HG03439 (cell line): ENCODE measurements at regions not wholly inside any gene's neighbourhood (a gene's known extent, or its start where the extent isn't known, plus 50 kb on each side); places are given as distances from the start of the nearest gene placed in this dataset.
"Not testable (repeated sequence)": the region's sequence is repeated elsewhere in the genome, so short reads cannot be mapped to it uniquely, and the experiment has no call there.

Source experiments
- ATAC-seq: cut with Tn5 transposase; IDR thresholded peaks from one replicate; pipeline ENCODE4 v1.9.1; 2021; ENCODE audit warnings: mild to moderate bottlenecking, moderate library complexity; ENCODE audit not compliant: unreplicated experiment

GRCh38 chr9:25813478-25813877, 135.2 kb upstream of the TUSC1 start:
- ATAC-seq: no peak

- ATAC-seq: no peak
Observed at GRCh38 chr9:25808554-25808953, 130.3 kb upstream of the TUSC1 start.

- no peak for ATAC-seq
Observed at GRCh38 chr9:25804856-25805255, 126.6 kb upstream of the TUSC1 start.

- not testable (repeated sequence) for ATAC-seq
Observed at GRCh38 chr9:25801989-25802388, 123.7 kb upstream of the TUSC1 start.

GRCh38 chr9:25773805-25774204, 95.6 kb upstream of the TUSC1 start:
- ATAC-seq: no peak

- no peak for ATAC-seq
Observed at GRCh38 chr9:25755951-25756350, 77.7 kb upstream of the TUSC1 start.

GRCh38 chr9:25752398-25752797, 74.2 kb upstream of the TUSC1 start:
- no peak for ATAC-seq

GRCh38 chr9:25742256-25742655, 64.0 kb upstream of the TUSC1 start:
- no peak for ATAC-seq

- ATAC-seq: no peak
Observed at GRCh38 chr9:25733336-25733982, 55.2 kb upstream of the TUSC1 start.

GRCh38 chr9:25731895-25732794, 53.9 kb upstream of the TUSC1 start:
- not testable (repeated sequence) for ATAC-seq
